Activated CD4-positive, alpha-beta T cell treated with anti-CD3 and anti-CD28 coated beads, Interleukin-10, Interleukin-2, amounts not matched to agents 100 ng/mL and 50 ng/mL, durations not matched to agents 16 hours and 8 hours (primary cell): ENCODE measurements at regions not wholly inside any gene's neighbourhood (a gene's known extent, or its start where the extent isn't known, plus 50 kb on each side); places are given as distances from the start of the nearest gene placed in this dataset.
"Not testable (repeated sequence)": the region's sequence is repeated elsewhere in the genome, so short reads cannot be mapped to it uniquely, and the experiment has no call there.

Source experiments
- DNase-seq: peaks from one replicate; pipeline ENCODE4 v3.0.0-alpha.2; 2020

- no peak for DNase-seq
These were observed 1071.4 kb downstream of the JRKL start for GRCh38 chr11:97461044-97461880.

- no peak for DNase-seq
These were observed 1072.1 kb downstream of the JRKL start for GRCh38 chr11:97461934-97462333.

GRCh38 chr11:97463891-97464290 lies 1074.1 kb downstream of the JRKL start:
- no peak for DNase-seq

- DNase-seq, result no peak
These were observed 1081.7 kb downstream of the JRKL start for GRCh38 chr11:97471480-97471879.

- no peak for DNase-seq
These were observed 1097.6 kb downstream of the JRKL start for GRCh38 chr11:97487387-97487786.

GRCh38 chr11:97498891-97499290 lies 1109.1 kb downstream of the JRKL start:
- no peak for DNase-seq

GRCh38 chr11:97502201-97502600 lies 1112.4 kb downstream of the JRKL start:
- DNase-seq, result no peak

- no peak for DNase-seq
These were observed 1116.4 kb downstream of the JRKL start for GRCh38 chr11:97506076-97506759.

GRCh38 chr11:97514446-97514845 lies 1124.6 kb downstream of the JRKL start:
- no peak for DNase-seq

GRCh38 chr11:97516688-97517087 lies 1126.9 kb downstream of the JRKL start:
- DNase-seq, result no peak

GRCh38 chr11:97525273-97525672 lies 1135.5 kb downstream of the JRKL start:
- DNase-seq, result no peak

GRCh38 chr11:97537407-97538150 lies 1147.8 kb downstream of the JRKL start:
- no peak for DNase-seq

- DNase-seq, result no peak
These were observed 1154.6 kb downstream of the JRKL start for GRCh38 chr11:97544431-97544830.

GRCh38 chr11:97548280-97548679 lies 1158.5 kb downstream of the JRKL start:
- no peak for DNase-seq

GRCh38 chr11:97557399-97557798 lies 1167.6 kb downstream of the JRKL start:
- DNase-seq, result no peak

GRCh38 chr11:97567801-97568200 lies 1178.0 kb downstream of the JRKL start:
- no peak for DNase-seq

- no peak for DNase-seq
These were observed 1180.8 kb downstream of the JRKL start for GRCh38 chr11:97570636-97571035.

GRCh38 chr11:97573771-97574170 lies 1184.0 kb downstream of the JRKL start:
- DNase-seq, result not testable (repeated sequence)

- DNase-seq, result no peak
These were observed 1185.3 kb downstream of the JRKL start for GRCh38 chr11:97574976-97575665.

- no peak for DNase-seq
These were observed 1217.6 kb downstream of the JRKL start for GRCh38 chr11:97607291-97608000.

- no peak for DNase-seq
These were observed 1220.2 kb downstream of the JRKL start for GRCh38 chr11:97610000-97610399.

GRCh38 chr11:97610854-97611253 lies 1221.0 kb downstream of the JRKL start:
- no peak for DNase-seq
